ENCODE measurements at regions not wholly inside any gene's neighbourhood (a gene's known extent, or its start where the extent isn't known, plus 50 kb on each side); places are given as distances from the start of the nearest gene placed in this dataset.
"Not testable (repeated sequence)": the region's sequence is repeated elsewhere in the genome, so short reads cannot be mapped to it uniquely, and the experiment has no call there.

DNA sequence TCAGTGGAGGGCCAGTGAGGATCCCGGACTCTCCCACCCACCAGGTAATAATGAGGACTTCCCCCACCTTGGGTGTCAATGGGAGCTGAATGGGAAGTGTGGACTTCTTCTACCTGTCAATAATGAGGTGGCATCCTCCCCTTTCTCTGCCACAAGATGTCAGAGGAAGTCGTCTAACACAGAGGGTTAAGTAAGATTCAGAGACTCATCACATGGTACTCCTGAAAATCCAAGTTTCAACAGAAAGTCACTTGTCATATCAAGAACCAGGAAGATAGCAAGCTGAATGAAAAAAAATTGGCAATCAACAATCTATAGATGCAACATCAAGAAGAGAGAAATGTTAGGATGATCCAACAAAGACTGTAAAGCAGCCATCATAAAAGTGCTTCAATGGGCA lies 150.9 kb upstream of the SVIL start:
- DNase-seq = no peak

DNA sequence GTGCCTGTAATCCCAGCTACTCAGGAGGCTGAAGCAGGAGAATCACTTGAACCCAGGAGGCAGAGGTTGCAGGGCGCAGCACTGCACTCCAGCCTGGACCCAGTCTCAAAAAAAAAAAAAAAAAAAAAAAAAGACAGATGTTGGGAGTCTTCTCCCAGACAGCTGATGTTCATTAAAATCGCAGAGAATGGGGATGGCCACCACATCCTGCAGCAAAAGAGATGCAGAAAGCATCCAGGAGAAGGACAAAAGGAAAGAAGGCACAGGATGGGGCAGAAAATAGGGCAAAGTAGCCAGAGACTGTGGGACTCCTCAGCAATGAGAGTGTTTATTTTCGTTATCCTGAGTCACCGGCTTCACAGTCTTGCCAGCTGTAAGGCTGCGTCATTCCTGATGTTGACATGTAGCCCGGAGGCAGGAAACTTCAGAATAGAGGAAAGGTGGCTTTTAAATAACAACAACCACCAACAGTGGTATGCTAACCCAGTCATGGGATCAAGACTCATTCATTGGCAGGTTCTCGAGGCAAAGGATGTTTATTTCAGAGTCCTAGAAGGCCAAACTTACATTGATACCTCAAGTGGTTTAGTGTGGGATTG lies 149.5 kb upstream of the SVIL start:
- peak; percentile 95 for DNase-seq

DNA sequence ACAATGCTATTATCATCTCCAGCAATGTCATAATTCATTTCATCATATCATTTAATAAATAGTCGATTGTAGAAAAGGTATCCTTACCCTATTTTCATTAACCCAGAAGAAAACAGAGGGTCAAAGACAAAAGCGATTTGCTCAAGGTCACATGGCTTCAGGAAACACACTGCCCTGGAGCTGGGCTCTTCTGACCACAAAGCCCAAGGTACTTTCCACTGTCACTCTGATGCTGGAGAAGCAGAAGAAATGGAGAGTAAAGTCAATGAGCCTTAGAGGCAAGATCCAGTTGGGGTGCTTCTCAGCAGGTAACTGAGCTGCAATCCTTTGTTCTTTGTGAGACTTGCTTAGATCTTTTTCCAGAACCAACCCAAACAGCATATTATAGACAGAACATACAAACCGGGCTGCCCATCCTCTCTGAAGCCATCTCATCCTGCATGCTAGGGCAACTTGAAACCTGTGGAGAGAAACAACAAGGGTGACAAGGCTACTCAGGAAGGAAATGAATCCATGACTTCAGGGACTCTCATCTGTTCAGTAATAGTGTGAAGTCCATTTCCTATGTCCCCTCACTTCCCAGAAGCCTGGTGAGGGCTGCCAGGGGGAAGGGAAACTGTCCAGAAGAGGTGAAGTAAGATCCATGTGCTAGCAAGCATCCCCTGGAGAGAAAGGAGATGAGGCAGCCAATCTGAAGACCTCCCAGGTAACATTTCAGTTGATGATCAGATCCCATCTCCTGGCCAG lies 148.6 kb upstream of the SVIL start:
- DNase-seq = no peak

DNA sequence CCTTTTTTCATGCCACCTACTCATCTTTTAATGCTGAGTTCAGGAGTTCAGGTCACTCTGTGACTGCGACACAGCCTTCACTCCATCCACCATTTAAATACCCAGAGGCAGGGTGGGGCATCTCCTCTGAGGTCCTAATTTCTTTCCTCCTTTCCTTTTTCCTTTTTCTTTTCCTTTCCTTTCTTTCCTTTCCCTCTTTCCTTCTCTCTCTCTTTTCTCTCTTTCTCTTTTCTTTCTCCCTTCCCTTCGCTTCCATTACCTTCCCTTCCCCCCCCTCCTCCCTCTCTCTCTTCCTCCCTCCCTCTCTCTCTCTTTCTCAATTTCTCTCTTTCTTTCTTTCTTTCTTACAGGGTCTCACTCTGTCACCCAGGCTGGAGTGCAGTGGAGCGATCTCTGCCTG lies 145.9 kb upstream of the SVIL start:
- no peak for DNase-seq

DNA sequence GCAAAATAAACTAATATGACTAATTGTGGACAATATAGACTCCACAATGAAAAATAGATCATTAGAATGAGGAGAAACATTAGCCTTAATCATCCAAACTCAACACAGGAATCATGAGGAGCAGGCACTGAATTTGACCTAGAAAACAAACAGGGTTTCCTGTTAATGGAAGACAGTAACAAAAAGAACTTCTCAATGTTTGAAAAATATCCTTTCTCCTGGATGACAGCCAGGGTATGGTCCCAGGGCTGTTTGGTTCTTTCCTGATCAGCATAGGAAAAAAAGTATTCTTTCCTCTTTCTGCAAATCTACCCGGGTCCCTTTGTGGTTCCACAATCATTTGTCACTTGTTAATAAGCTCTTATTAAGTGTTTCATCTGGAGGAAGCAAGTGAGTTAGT lies 145.3 kb upstream of the SVIL start:
- DNase-seq = no peak

DNA sequence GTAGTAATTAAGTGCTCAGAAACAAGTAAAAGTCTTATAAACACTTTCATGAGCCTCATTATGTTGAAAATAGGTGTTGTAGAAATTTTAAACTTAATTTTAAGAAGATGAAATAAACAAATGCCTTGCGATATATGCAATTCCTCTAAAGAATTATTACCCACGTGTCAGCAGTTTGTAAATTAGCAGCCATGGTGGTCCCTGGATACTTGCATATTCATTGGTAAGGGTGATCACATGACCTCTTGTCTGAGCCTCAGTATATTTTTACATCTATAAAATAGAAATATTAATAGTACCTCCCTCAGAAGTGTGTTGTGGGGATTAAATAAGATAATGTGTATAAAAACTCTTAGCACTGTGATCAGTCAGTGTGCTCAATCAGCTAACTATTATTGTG lies 141.5 kb upstream of the SVIL start:
- no peak for DNase-seq

DNA sequence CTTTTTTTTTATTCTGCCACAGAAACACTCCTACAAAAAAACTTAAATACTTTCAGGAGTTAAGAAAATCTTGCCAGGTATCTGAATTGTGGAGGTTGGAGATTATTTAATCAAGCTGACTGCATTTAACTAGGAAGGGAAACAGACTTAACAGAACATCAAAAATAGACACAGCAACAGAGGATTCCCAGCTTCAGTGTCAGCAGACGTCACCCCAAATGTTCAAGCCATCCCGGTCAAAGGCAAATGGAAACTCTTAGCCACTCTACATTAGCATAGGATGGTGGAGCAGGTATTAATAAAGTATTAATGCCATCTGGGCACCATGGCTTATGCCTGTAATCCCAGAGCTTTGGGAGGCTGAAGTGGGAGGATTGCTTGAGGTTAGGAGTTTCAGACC lies 139.7 kb upstream of the SVIL start:
- DNase-seq = no peak

DNA sequence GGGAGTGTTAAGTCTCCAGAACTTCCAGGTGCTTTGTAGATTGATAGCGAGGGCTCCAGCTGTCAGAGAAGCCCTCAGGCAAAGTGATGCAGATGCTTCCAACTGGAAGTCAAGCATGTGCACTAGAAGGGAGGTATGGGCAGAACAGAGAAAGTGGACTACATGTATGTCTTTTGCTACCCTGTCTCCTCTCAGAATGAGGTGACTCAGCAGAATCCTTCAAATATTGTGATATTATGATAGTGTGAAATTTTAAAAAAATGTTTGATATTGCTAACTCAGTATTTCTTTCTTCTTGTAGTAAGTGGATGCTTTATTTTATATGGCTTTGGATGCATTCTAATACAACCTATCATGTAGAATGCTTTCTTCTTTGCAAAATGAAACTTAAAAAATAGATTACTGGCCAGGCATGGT lies 138.9 kb upstream of the SVIL start:
- DNase-seq = no peak

DNA sequence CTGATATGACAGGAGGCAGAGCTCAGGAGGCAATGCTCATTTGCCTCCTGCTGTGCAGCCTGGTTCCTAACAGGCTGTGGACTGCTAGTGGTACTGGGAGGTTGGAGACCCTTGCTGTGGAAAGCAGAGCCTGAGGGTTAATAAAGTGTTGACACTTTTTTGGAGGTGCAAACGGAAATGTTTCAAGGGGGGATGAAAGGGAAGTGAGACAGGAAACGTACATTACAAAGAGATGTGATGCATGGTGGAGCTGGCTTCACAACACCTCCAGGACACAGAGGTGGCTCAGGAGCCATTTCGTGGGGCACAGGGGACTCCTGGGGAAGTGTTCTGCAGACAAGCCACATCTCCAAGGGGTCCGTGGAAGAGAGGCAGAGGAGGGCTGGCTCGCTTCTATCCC lies 137.6 kb upstream of the SVIL start:
- DNase-seq = no peak

DNA sequence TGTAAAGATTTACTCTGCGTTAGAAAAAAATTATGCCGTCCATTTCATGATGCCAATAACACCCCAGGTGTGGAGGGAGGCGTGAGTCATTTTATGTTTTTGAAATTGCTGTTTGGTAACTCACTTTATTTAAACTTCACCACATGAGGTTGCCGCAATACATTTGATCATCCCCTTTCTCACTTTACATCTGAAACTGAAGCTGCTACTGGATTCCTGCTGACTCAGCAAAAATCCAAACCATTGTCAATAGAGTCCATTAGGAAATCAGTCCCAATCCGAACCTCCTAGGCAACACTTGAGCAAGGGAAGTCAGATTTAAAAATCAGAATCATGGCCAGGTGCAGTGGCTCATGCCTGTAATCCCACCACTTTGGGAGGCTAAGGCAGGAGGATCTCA lies 136.6 kb upstream of the SVIL start:
- no peak for DNase-seq

DNA sequence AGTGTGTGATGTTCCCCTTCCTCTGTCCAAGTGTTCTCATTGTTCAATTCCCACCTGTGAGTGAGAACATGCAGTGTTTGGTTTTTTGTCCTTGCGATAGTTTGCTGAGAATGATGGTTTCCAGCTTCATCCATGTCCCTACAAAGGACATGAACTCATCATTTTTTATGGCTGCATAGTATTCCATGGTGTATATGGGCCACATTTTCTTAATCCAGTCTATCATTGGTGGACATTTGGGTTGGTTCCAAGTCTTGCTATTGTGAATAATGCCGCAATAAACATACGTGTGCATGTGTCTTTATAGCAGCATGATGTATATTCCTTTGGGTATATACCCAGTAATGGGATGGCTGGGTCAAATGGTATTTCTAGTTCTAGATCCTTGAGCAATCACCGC lies 134.5 kb upstream of the SVIL start:
- not testable (repeated sequence) for DNase-seq

DNA sequence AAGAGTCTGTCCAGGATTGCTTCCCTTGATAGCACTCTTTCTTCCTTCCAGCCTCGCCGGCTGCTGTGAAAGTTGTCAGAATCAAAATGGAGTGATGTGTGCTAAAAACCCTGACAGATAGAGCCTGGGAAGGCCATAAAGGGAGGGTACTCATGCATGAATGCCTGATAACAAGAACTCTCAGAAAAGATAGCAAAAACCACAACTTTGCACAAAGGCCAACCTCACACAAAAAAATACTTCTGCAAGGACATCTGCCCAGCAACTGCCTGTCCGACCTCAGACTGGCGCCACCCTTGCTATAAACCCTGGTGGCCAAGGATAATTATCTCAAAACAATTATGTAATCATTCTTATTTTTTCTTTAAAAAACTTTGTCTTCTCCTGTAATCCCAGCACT lies 133.2 kb upstream of the SVIL start:
- no peak for DNase-seq

DNA sequence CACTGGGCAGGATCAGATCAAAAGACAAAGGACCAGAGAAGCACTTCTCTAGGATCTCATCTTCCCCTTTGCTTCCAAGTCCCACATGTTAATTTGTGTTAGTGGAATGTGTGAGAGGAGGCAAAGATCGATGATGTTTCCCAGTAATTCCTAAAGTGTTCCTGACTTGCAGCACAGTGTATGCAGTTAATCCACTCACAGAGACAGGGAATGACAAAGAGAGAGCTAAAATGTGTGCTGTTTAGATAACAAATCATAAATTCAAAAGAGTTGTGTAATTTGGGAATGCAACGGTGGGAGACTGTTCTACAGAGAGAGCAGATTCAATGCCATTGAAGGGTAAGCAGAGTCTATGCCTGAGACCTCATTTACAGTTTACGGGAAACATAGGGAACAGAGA lies 132.0 kb upstream of the SVIL start:
- DNase-seq = no peak

DNA sequence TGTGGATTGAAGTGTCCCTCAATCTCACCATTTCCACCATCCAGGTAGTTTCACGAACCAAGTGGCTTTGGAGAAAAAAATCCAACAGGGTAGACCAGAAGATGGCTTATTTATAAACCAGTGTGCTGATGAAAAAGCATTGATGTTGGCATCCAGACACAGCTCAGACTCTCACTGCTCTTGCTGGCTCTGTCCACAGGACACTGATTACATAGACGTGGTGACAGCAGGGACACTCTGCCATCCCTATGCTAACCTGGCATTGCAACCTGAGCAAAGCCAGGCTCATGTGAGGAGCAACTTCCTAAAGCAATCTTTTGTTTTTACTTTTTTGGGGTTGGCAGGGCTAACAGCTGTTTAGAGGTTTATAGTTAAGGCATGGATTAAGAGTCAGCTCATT lies 130.6 kb upstream of the SVIL start:
- no peak for DNase-seq

DNA sequence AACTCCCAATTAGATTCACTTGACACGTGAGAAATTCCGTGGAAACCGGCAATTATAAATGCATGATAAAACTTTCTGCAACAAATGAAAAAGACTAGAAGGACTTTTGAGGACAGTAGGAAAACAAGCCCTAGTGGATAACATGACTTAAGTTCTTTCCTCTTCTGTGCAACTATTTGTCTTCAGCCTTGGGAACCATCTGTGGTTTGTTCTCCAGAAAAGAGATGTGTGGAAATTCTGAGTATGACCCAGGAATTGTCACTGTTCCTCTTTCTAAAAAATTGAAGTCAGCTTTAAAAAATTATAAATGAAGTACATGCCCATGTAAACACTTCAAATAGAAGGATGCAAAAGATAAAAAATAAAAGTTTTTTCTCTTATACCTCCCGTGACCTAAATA lies 128.6 kb upstream of the SVIL start:
- DNase-seq = no peak

DNA sequence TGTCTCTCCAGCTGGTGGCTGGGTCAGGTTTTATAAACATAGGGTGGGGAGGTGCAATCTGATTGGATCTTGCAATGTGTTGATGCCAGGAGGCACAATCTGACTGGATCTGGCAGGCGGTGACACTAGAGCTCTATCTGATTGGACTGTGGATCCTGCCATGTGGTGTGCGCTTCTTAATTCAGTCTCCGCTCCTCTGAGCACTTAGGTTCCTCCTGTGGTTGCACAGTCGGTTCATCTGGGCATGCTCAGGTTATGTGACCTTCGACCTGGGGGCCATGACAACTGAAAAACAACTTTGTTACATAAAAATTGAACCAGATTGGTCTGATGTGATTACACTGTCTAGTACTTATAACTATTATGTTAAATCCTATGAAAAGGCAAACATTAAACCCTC lies 127.1 kb upstream of the SVIL start:
- DNase-seq = no peak

DNA sequence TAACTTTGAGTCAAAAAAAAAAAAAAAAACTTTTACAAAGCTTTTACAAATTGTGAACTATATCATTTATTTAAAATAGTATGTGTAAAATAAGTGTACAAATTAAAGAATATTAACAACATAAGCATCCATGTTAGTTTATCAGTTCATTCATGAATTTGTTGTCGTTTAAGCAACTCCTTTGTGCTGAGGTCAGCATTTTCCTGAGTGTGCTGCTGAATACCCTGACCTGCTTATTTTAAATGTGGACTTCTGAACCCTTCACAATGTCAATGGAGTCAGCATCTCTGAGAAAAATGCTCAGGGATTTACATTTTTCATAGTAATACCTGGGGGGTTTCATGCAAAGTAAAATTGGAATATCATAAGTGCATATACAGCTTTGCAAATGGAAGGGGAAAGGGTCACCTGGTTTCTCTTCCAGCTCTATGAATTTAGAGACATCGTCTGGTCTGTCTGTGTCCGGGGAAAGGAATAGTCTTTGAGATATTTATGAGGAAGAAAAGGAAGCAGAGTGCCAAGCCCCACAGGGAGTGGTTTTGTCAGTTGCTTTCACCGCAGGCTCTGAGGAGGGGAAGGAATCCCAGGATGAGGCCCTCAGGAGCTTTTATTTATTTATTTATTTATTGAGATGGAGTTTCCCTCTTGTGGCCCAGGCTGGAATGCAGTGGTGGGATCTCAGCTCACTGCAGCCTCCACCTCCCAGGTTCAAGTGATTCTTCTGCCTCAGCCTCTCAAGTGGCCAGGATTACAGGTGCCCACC lies 125.5 kb upstream of the SVIL start:
- DNase-seq = no peak

DNA sequence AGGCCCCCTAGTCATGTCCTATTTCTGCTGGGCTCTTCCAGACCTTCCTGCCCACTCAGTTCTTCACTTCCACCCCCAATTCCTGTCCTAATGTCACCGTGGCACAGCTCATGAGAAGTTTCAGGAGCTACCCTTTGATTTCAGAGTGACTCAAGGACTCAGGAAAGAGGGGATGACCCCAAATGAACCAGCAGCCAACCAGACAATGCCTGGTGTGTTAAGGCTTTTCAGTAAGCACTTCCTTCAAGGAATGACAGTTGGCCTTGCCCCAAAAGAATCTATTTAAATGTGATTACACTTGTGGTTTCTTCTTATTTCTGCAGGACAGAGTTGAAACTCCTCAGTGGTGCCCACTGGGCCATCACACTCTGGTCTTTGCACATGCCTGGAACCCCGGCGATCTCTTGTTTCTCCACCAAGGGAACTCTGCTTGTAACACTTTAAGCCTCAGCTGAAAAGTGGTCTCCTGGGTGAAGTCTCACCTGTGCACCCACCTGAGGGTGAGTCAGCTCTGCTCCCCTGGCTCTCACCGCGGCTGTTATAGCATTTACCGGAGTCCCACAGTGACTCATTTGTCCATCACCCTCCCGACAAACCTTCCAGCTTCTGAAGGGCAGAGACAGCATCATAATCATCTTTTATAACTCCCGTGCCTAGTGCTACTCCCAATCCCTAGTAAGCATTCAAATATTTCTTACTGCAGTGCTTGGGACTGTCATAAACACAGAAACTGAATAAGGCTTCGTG lies 123.0 kb upstream of the SVIL start:
- DNase-seq = peak; percentile 20

DNA sequence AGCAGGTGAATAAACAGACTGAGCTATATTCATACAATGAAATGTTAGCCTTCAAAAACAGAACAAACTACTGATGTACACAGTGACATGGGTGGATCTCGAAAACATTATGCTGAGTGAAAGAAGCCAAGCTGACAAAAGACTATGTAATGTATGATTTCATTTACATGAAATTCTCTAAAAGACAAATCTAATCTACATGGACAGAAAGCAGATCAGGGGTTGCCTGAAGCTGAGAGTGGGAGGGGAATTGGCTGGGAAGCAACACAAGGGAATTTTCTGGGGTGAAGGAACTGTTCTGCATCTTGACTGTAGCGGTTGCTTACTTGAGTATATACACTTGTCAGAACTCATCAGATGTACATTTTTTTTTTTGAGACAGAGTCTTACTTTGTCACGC lies 121.7 kb upstream of the SVIL start:
- DNase-seq = no peak

DNA sequence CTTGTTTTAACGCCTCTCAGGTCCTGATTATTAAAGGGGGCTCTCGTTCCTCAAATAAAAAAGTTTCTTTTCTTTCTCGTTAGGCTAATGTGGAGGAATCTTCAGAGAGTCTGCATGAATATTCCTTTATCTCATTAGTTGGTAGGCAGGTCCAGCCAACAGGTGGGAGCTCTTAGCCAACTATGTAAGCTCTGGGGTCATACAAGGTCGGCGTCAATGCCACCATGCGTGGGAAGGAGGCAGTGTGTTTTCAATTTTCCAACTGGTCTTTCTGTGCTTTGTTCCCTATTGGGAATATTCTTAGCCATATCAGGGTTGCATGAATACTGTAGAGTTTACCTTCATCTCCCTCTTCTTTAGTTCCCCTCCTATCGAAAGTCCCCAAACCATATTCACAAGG lies 118.5 kb upstream of the SVIL start:
- no peak for DNase-seq

DNA sequence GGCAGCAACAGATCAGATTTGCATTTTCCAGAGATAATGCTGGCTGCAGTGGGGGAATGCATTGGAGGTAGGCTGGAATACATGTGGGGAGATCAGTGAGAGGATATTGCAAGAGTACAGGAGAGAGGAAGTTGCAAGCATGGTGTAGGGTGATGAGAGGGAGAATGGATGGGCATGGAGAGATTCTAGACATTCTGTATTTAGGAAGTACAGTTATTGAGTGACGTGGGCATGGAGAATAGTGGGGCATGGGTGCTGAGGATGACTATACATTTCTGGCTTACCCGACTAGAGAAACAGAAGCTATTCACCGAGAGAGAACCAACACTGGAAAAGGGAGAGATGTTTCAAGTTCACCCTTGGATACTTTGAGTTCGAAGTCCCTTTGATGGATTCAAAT lies 116.9 kb upstream of the SVIL start:
- DNase-seq = no peak

DNA sequence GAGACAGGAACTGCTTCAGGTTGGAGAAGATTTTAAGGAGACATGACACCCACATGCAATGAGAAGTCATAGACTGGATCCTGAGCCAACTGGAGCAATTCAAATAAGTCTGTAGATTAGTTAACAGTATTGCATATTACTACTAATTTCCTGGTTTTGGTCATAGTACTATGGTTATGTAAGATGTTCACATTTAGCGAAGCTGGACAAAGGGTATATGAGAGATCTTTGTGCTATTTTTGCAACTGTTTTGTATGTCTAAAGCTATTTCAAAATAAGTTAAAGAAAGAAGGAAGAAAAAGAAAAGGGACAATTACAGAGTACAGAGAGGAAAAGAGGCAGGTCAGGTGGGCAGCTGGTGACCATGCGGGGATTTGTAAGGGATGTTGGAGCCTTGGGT lies 116.5 kb upstream of the SVIL start:
- DNase-seq = no peak

DNA sequence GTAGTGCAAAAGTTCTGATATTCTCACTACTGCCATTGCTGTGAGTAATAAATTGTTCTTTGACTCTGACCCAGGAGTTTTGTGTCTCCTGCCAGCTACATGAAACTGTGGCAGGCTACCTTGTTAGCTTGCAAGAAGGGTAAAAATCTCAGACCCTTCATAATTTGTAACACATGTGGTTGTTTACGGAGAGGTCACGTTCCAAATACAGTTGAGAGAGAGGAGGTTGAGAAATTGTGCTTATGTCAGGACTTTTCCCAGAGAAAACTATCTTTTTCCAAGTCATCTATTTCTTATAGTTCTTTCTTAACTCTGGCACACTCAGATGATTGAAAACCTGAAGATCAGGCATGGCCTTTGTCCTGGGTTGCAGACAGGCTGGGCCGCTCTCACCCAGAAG lies 114.4 kb upstream of the SVIL start:
- no peak for DNase-seq
